GM21528 (cell line): ENCODE measurements at regions not wholly inside any gene's neighbourhood (a gene's known extent, or its start where the extent isn't known, plus 50 kb on each side); places are given as distances from the start of the nearest gene placed in this dataset.

Experiments used
- ATAC-seq: cut with Tn5 transposase; IDR thresholded peaks from one replicate; pipeline ENCODE4 v1.9.1; 2021; ENCODE audit warnings: mild to moderate bottlenecking, moderate library complexity; ENCODE audit not compliant: unreplicated experiment, low FRiP score

DNA sequence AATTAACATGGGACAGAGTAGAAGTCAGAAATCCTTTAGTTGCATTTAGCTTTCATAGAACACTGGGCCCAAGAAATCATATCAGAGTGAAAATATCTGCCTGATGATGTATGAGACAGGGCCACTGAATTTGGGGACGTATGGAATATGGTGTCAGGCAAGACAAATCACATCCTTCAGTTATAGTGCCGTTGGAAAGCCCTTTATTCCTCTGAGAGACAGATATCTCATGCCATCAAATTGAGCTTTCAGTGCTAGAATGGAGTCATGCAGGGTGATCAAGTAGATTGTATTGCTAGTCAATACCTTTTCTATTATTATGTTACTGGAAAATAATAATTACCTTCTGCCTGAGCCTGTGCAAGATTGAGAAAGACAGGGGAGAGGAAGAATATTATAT is 398.2 kb upstream of the RARB start:
- no peak for ATAC-seq

DNA sequence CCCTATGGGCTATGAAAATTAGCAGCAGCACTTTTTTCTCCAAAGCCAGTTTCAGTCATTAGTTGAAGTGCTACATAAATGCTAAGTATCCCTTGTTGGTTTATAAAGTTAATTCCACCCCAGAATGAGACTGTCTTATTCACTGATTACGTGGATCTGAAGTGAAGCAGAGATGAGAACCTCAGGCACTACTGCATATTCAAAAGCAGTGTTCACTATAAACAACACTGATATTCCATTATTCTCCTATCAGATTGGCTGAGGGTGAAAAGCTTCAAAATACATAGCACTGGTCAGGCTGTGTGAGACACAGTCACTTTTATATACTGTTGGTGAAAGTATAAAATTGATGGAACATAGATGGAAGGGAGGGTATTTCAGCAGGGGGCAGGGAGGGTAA is 395.7 kb upstream of the RARB start:
- no peak for ATAC-seq

DNA sequence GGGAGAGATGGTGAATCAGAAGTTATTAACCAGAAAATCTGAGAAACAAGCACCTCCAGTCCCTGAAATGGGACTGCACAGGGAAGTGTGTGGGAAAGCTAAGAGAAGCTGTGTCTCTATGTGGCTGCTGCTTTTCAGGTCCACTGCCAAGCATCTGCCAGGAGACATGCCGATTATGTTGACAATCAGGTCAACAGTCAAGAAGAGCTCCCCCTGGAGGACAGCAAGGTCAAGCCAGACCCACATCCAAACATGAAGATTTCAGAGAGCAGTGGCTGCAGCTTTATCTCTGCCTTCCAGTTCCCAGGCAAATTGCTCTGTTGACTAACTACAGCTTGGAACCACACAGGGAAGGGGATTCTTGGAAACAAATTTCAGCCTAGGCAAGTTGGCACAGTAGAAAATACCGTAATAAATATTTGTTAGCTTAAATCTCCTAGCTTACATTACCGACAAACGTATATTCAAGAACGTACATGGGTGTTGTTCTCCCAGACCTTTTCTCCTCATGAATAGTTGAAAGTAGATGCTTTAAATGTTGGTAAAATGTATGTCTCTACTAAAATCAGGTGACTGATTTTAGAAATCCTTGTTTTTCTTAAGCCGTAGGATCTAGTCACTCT is 394.5 kb upstream of the RARB start:
- ATAC-seq, result no peak

GRCh38 chr3:25035526-25035925 is 392.5 kb upstream of the RARB start:
- no peak for ATAC-seq

DNA sequence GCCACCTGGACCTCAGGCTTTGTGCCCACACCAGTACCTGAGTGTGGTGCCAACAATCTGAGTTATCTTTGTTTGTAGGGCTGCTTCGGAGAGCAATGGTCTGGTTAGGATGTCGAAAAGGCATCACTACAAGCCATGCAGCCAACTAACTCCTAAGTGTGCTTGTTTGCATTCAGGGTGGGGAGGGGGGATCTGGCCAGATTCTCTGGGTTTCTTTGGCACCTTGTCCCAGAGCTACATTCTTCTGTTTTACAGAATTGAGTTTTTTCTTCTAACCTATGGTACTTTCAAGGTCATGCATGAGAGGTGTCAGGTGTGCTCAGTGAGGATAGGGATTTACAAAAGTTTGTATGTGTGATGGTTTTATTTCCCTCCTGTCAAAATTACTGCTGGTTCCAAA is 391.4 kb upstream of the RARB start:
- ATAC-seq, result no peak

DNA sequence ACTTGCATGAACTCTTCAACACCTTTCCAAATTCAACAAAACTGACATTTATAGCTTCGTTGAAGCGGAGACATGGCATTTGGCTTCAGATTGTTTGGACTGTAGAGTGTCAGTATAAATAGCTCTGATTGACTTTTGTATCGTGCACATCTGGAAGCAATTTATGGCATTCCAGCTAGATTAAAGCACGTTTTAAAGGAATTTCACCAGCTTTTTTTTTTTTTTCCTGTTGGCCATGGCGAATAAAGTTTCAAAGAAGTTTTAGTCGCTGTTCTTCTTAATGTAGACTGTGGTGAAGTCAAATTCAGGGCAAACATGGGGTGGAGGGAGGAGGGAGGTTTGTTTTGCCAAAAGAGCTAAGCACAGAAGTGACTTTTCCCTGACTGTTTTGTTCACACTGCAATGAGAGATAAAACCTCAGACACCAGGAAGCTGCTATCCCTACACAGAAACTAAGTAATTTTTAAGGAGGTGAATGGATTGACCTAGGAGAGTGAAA is 391.0 kb upstream of the RARB start:
- ATAC-seq, result no peak

DNA sequence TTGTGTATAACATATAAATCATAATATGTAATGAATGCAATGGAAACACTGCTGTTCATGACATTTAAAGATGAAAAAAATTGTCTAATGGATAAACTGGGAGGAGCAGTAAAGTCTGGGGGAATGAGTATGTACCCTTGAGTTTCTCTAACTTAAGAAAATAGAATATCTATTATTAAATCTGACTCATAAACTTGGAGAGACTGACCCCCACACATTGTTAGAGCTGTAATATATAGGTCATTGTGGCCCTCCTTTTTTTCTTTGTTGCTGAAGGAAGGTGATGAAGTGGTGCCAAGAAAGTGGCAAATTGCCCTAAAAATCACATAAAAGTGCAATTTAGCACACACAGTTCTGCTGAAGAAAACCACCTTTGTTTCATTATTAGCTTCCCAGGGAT is 389.8 kb upstream of the RARB start:
- no peak for ATAC-seq

- ATAC-seq, result no peak
Measured at GRCh38 chr3:25038922-25039321, 389.1 kb upstream of the RARB start.

DNA sequence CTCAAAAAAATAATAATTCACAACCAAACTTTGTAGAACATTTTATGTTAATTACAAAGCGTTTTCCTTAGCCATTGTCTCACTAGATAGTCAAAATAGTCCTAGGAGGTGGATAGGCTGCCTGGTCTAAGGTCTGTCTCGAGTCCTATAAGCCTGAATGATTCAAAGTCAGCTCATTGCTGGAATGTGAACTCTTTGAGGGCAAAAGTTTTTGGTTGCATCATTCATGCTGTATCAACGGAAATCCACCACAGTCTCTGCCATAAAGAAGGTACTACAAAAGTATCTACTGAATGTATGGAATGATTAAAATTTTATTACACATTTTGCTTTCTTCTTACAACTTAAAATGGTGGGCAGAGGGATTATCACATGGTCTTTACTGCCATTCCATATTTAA is 387.3 kb upstream of the RARB start:
- no peak for ATAC-seq

GRCh38 chr3:25041871-25042584 is 386.0 kb upstream of the RARB start:
- ATAC-seq, result no peak

DNA sequence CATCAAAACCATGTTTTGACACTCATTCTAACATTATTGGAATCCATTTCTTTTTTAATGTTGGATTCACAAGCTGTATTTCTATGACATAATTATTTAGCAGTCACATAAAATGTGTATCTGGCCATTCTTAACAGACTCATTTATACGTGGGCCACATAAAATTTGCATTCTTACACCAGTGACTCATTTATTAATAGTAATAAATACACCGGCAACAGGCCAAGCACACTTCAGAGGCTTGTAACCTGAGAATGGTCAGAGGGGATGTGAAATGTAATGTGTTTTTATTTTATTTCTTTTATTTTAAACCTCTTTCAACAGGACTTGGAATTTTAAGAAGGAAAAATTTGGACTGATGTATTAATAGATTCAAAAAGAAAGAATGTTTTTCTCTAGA is 384.9 kb upstream of the RARB start:
- ATAC-seq, result no peak

GRCh38 chr3:25043749-25044148 is 384.3 kb upstream of the RARB start:
- no peak for ATAC-seq

DNA sequence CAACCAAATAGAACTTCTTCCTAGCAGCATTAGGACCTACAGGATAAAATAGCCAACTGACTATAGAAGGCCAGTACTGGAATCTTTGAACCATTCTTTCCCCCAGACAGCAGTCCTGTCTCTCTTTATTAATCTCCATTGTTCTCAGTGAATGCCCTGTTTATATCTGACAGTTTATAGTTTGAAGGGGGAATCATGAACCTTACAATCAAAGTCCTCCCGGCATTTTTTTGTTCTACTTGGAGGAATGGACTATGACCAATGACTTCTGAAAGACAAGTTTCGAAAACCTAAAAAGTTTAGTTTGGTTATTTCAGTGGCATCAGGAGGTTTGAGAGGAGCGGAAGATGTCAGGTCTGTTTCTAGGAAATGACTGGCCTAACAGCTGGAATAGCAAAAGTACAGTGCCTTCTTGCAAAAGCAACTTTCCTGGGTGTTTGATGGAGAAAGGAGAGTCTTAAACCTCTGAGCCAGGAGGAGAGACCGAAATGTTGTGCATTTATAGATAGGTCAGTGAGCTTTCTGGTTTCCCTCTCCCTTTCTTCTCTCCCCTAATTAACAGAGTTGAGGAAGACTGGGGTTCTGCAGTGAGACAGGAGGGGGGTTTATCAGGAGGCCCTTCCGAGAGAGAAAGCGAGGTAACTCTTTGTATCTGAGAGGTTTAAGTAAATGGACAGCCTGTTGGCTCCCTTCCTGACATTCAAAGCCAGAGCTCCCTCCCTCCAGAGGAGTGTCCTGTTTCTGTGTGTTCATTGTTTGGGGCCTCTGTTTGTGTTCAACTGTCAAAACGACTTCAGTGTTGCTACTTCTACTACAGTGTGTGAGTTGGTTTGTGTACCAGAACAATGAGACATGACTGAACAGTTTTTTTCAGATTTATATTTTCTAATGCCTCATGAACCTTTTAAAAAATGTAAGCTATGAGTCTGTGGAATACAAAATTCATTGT is 383.0 kb upstream of the RARB start:
- no peak for ATAC-seq

DNA sequence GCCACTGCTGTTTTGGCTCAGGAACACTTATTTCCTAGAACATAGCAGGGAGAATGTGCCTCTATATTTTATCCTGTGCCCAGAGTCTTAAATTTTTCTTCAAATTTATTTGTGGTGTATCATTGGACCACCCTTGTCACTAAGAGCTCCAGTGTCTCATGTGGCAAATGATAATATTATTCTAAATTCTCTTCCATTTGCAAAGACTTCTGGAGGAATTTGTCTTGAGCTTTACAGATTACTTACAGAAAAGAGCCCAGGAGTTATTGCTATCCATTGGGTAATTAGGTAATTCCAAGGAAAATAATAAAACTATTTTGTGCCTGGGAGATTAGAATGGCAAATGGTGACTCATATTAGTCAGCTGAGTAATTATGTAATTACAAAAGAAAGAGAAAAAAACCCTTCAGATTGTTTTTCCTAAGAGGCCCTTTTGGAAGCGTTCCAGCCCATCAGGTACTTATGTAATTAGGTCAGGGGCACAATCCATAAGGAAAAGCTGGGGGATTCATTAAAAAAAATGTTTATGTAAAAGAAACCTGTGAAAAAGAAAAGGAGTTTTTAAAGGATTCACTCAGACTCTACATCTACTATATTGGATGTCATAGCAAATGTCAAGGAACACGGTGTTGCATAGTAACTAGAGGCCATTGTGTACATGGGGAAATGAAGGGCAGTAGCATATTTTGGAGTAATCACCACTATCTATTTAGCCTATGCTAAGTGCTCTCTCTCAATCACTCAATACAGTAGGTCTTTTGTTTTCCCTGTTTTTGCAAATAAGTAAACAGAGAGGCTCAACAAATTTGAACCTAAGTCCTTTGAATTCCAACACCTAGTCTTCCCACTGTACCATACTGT is 380.9 kb upstream of the RARB start:
- no peak for ATAC-seq

- ATAC-seq, result no peak
Measured at GRCh38 chr3:25049304-25049703, 378.8 kb upstream of the RARB start.

DNA sequence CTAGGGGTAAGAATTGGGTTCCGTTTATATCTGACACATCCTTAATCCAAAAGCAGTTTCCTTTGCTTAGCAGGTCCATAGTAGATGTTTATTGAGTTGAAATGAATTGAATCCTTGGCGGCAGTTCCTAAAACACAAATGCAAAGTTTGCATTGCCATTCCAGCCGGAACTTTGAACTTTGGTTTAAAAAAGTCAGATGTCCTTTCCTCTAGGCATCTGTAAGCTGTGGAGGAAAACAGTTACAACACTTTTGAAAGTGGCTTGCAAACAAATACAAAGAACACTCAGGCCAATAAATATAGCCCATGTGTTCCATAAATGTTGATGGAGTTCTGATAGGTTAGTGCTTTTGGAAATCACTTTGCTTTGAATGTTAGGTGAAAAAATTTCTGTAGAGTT is 374.7 kb upstream of the RARB start:
- ATAC-seq, result no peak

DNA sequence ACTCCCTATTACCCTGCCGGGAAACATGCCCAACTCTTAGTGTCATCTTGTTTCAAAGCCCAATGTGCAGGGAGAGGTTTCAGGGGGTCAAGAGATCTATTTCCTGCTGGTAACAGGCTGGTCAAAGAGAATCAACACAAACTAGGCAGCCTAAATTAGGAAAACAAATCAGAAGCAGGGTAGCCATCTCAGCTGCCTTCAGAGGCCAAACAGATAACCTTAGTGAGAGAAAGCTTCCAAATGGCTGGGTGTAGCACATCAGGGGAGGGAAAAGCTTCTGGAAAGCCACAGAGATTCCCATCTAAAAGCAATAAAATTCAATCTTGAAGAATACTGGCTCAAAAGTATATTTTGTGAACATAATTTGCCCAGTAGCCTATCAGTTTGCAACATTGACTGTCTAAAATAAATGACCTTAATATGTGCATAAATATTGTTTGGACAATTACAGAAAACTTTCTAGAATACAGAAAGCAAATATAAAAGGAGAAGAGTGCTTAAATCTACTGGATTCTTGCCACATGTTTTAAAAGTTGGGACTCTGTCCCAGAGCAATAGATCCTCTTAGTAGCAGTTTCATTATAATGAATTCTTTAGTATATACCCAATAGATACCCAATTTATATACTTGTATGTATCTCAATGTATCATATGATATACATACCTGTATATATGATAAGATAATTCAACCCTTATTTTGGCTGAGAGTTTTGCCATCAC is 371.9 kb upstream of the RARB start:
- ATAC-seq, result no peak

GRCh38 chr3:25056803-25057351 is 371.2 kb upstream of the RARB start:
- ATAC-seq, result no peak

DNA sequence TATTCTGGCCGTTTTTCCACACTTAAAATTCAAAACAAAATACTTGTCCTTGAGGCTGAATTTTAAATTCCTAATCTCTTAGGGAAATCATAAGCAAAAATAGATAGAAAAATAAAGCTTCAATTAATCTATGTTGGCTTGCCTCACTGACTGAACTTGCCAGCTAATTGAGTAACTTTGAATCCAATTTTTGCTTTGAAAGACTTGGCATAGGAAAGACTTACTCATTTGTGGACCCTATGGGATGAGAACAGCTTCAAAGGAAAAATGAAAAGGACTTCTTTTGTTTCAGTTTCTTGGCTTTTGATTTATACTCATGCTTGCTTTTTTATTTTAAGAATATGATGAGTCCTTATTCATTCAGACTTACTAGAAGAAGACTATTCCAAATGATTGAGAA is 370.7 kb upstream of the RARB start:
- no peak for ATAC-seq
